ENCODE measurements at regions not wholly inside any gene's neighbourhood (a gene's known extent, or its start where the extent isn't known, plus 50 kb on each side); places are given as distances from the start of the nearest gene placed in this dataset.

- Histone ChIP-seq H3K9me2 (replicated peaks; ENCODE audit: control insufficient read depth, low read length) (no peaks in the 10 kb centered on the region), H3F3A (ENCODE audit: control insufficient read depth, insufficient read depth) (no peaks in the 10 kb centered on the region), H4K20me1 (ENCODE audit: control insufficient read depth, insufficient read depth, low read depth, low read length) (no peaks in the 10 kb centered on the region), H3K79me2 (ENCODE audit: control insufficient read depth, low read length) (no peaks in the 10 kb centered on the region), H3K36me3 (ENCODE audit: control insufficient read depth, low read length) (no peaks in the 10 kb centered on the region), H3K27ac (ENCODE audit: low read depth, low read length) (no peak overlapping the region), H3K9me3 (ENCODE audit: control insufficient read depth, insufficient read depth, low read length) (no peaks in the 10 kb centered on the region), H3K4me2 (ENCODE audit: low read length) (no peak overlapping the region), H3K4me1 (ENCODE audit: control insufficient read depth, low read length) (no peaks in the 10 kb centered on the region), H3K27me3 (ENCODE audit: control insufficient read depth, low read length) (no peaks in the 10 kb centered on the region), H3K4me3 (ENCODE audit: low read length) (no peak overlapping the region)
- TF ChIP-seq CTCF (IDR thresholded peaks at IDR 0.05; ENCODE audit: low read depth, low read length, poor library complexity, severe bottlenecking) (no peak), EZH2phosphoT487 (IDR thresholded peaks at IDR 0.05; ENCODE audit: borderline replicate concordance, low read length) (no peak)
Observed at GRCh38 chr6:144662812-144663365, 377.8 kb downstream of the UTRN start.

GRCh38 chr6:144664281-144664680 lies 379.1 kb downstream of the UTRN start:
- no peak overlapping the region for H3K4me2 ChIP-seq (ENCODE audit: low read length)
- no peaks in the 10 kb centered on the region for H3K4me1 ChIP-seq (ENCODE audit: control insufficient read depth, low read length)
- no peaks in the 10 kb centered on the region for H3K36me3 ChIP-seq (ENCODE audit: control insufficient read depth, low read length)
- no peak for TF ChIP-seq EZH2phosphoT487 (IDR thresholded peaks at IDR 0.05; ENCODE audit: borderline replicate concordance, low read length)
- H3K27me3 ChIP-seq (ENCODE audit: control insufficient read depth, low read length), result no peaks in the 10 kb centered on the region
- H3F3A ChIP-seq (ENCODE audit: control insufficient read depth, insufficient read depth), result no peaks in the 10 kb centered on the region
- no peak overlapping the region for H3K4me3 ChIP-seq (ENCODE audit: low read length)
- no peaks in the 10 kb centered on the region for H3K9me2 ChIP-seq (replicated peaks; ENCODE audit: control insufficient read depth, low read length)
- no peaks in the 10 kb centered on the region for H4K20me1 ChIP-seq (ENCODE audit: control insufficient read depth, insufficient read depth, low read depth, low read length)
- no peaks in the 10 kb centered on the region for H3K9me3 ChIP-seq (ENCODE audit: control insufficient read depth, insufficient read depth, low read length)
- no peak overlapping the region for H3K27ac ChIP-seq (ENCODE audit: low read depth, low read length)
- H3K79me2 ChIP-seq (ENCODE audit: control insufficient read depth, low read length), result no peaks in the 10 kb centered on the region

- Histone ChIP-seq H3K27me3 (ENCODE audit: control insufficient read depth, low read length) (no peaks in the 10 kb centered on the region), H3K79me2 (ENCODE audit: control insufficient read depth, low read length) (no peaks in the 10 kb centered on the region), H4K20me1 (ENCODE audit: control insufficient read depth, insufficient read depth, low read depth, low read length) (no peaks in the 10 kb centered on the region), H3F3A (ENCODE audit: control insufficient read depth, insufficient read depth) (no peaks in the 10 kb centered on the region), H3K27ac (ENCODE audit: low read depth, low read length) (no peak overlapping the region), H3K4me3 (ENCODE audit: low read length) (no peak overlapping the region), H3K4me1 (ENCODE audit: control insufficient read depth, low read length) (no peaks in the 10 kb centered on the region), H3K9me2 (replicated peaks; ENCODE audit: control insufficient read depth, low read length) (no peaks in the 10 kb centered on the region), H3K9me3 (ENCODE audit: control insufficient read depth, insufficient read depth, low read length) (no peaks in the 10 kb centered on the region), H3K36me3 (ENCODE audit: control insufficient read depth, low read length) (no peaks in the 10 kb centered on the region), H3K4me2 (ENCODE audit: low read length) (no peak overlapping the region)
- no peak for TF ChIP-seq EZH2phosphoT487 (IDR thresholded peaks at IDR 0.05; ENCODE audit: borderline replicate concordance, low read length)
- no peak for TF ChIP-seq CTCF (IDR thresholded peaks at IDR 0.05; ENCODE audit: low read depth, low read length, poor library complexity, severe bottlenecking)
Observed at GRCh38 chr6:144664947-144665346, 379.8 kb downstream of the UTRN start.

GRCh38 chr6:144665932-144666450 lies 380.9 kb downstream of the UTRN start:
- Histone ChIP-seq H3K27ac (ENCODE audit: low read depth, low read length) (no peak overlapping the region), H3K36me3 (ENCODE audit: control insufficient read depth, low read length) (no peaks in the 10 kb centered on the region), H3K79me2 (ENCODE audit: control insufficient read depth, low read length) (no peaks in the 10 kb centered on the region), H3K27me3 (ENCODE audit: control insufficient read depth, low read length) (no peaks in the 10 kb centered on the region), H3K4me1 (ENCODE audit: control insufficient read depth, low read length) (no peaks in the 10 kb centered on the region), H3F3A (ENCODE audit: control insufficient read depth, insufficient read depth) (no peaks in the 10 kb centered on the region), H3K4me2 (ENCODE audit: low read length) (no peak overlapping the region), H3K9me3 (ENCODE audit: control insufficient read depth, insufficient read depth, low read length) (no peaks in the 10 kb centered on the region), H3K4me3 (ENCODE audit: low read length) (no peak overlapping the region), H4K20me1 (ENCODE audit: control insufficient read depth, insufficient read depth, low read depth, low read length) (no peaks in the 10 kb centered on the region), H3K9me2 (replicated peaks; ENCODE audit: control insufficient read depth, low read length) (no peaks in the 10 kb centered on the region)
- TF ChIP-seq EZH2phosphoT487 (IDR thresholded peaks at IDR 0.05; ENCODE audit: borderline replicate concordance, low read length), result no peak
- no peak for TF ChIP-seq CTCF (IDR thresholded peaks at IDR 0.05; ENCODE audit: low read depth, low read length, poor library complexity, severe bottlenecking)
